K562 (cell line): ENCODE measurements at regions not wholly inside any gene's neighbourhood (a gene's known extent, or its start where the extent isn't known, plus 50 kb on each side); places are given as distances from the start of the nearest gene placed in this dataset.

Experiments
- ATAC-seq: fragments of 200-7000 bp; cut with Tn5 transposase; 3 replicates; pipeline ENCODE4 v1.9.1; 2020; ENCODE audit warnings: moderate library complexity
- BruUV-seq: library from RNA; stranded (reverse); fragments of 400-500 nt; replicated peaks from 2 replicates; lab custom pipeline; 2021; lab: Mats Ljungman, UMichigan
- CTCF ChIA-PET: fragments of 300-600 bp; formaldehyde crosslinking; extraction: SDS; loops from one replicate; lab custom pipeline; 2021; ENCODE audit warnings: low intra/inter-chr PET ratio; lab: Yijun Ruan, JAX
- POLR2A ChIA-PET: fragments of 300-600, 350-650 bp; sonication (Branson Sonifier 250); formaldehyde crosslinking; extraction: SDS; loops from one replicate; lab custom pipeline; 2021; ENCODE audit warnings: antibody characterized with exemption, inconsistent platforms; lab: Yijun Ruan, JAX
- DNase-seq, 4 experiments: peaks; one replicate each; pipeline versions ENCODE4 v3.0.0 to v3.0.0-alpha.2; 2011 to 2018; ENCODE audit warnings: low spot score in 3 of 4, mixed read lengths in 3 of 4; ENCODE audit errors: extremely low read depth in 1 of 4
- FAIRE-seq: peaks from 2 replicates; lab custom pipeline; 2011; peaks lifted over from hg19 to GRCh38; lab: Jason Lieb, UNC
- H2AFZ ChIP-seq: 2 replicates; pipeline ENCODE4 v1.6.0; 2011; ENCODE audit warnings: low read depth, low read length, control low read depth, inconsistent platforms
- H3K27ac ChIP-seq: fragments of 200-600 bp; 3 replicates; pipeline ENCODE4 v1.8.0; 2011; ENCODE audit warnings: low read depth, mild to moderate bottlenecking, control low read depth, inconsistent platforms, low read length, moderate library complexity, mixed read lengths; ENCODE audit errors: extremely low read depth
- H3K27me3 ChIP-seq, 2 experiments: fragments of 300-600 bp in 1 of 2; 2 replicates in 1 of 2; 3 replicates in 1 of 2; pipeline versions ENCODE4 v1.6.0 to v1.8.0; 2011; ENCODE audit warnings: inconsistent platforms in 2 of 2, low read length in 2 of 2, mild to moderate bottlenecking in 1 of 2, mixed read lengths in 1 of 2, moderate library complexity in 1 of 2; ENCODE audit not compliant: control insufficient read depth in 2 of 2, insufficient read depth in 2 of 2
- H3K36me3 ChIP-seq: fragments of 300-600 bp; 3 replicates; pipeline ENCODE4 v1.8.0; 2011; ENCODE audit warnings: mild to moderate bottlenecking, low read length, inconsistent platforms; ENCODE audit not compliant: control insufficient read depth, insufficient read depth
- H3K4me1 ChIP-seq, 2 experiments: fragments of 200-600 bp in 1 of 2; replicated peaks in 1 of 2; 2 replicates in 1 of 2; 3 replicates in 1 of 2; pipeline versions ENCODE4 v1.5.1 to v1.8.0; 2011; ENCODE audit warnings: inconsistent platforms in 2 of 2, low read length in 2 of 2, mild to moderate bottlenecking in 1 of 2, mixed read lengths in 1 of 2, moderate library complexity in 1 of 2; ENCODE audit not compliant: control insufficient read depth in 2 of 2, insufficient read depth in 2 of 2
- H3K4me2 ChIP-seq: 2 replicates; pipeline ENCODE4 v1.6.1; 2011; ENCODE audit warnings: low read length, control low read depth, inconsistent platforms, mixed read lengths; ENCODE audit not compliant: insufficient read depth
- H3K4me3 ChIP-seq: fragments of 200-600 bp; sonication (generic), shearing (Covaris generic); 2 replicates; pipeline ENCODE4 v1.5.1; 2016; ENCODE audit warnings: control low read depth, inconsistent platforms
- H3K79me2 ChIP-seq: fragments of 200-600 bp; 3 replicates; pipeline ENCODE4 v1.8.0; 2011; ENCODE audit warnings: low read length, inconsistent platforms; ENCODE audit not compliant: control insufficient read depth, insufficient read depth
- H3K9ac ChIP-seq, 2 experiments: 2 replicates each; pipeline versions ENCODE4 v1.6.0 to v1.6.1; 2011; ENCODE audit warnings: low read depth in 2 of 2, low read length in 2 of 2, control low read depth in 1 of 2, inconsistent platforms in 1 of 2, mild to moderate bottlenecking in 1 of 2, mixed read lengths in 1 of 2; ENCODE audit not compliant: insufficient read depth in 1 of 2
- H3K9me1 ChIP-seq: one replicate; pipeline ENCODE4 v1.6.0; 2011; ENCODE audit warnings: inconsistent platforms, mild to moderate bottlenecking, low read length, moderate library complexity; ENCODE audit not compliant: control insufficient read depth, insufficient read depth
- H3K9me3 ChIP-seq: replicated peaks from 2 replicates; pipeline ENCODE4 v1.5.1; 2011; ENCODE audit warnings: low read depth, low read length, inconsistent platforms; ENCODE audit not compliant: control insufficient read depth, insufficient read depth
- H4K20me1 ChIP-seq: replicated peaks from 2 replicates; pipeline ENCODE4 v1.6.1; 2011; ENCODE audit warnings: low read length, inconsistent platforms, mixed read lengths; ENCODE audit not compliant: control insufficient read depth, insufficient read depth
- KHSRP ChIP-seq: fragments of 450-650 bp; IDR thresholded peaks from 2 replicates; pipeline ENCODE4 v1.6.1; 2017
- PTTG1 ChIP-seq: fragments of 450-650 bp; IDR thresholded peaks from 2 replicates; pipeline ENCODE4 v1.6.1; 2016; ENCODE audit warnings: low read depth, mild to moderate bottlenecking, missing genetic modification characterization, missing compliant biosample characterization
- SREBF1 ChIP-seq: fragments of 150-350 bp; IDR thresholded peaks from 2 replicates; pipeline ENCODE4 v1.6.1; 2014; ENCODE audit warnings: antibody characterized with exemption, low read depth, low read length, borderline replicate concordance
- ZBTB40 ChIP-seq, 2 experiments: fragments of 450-650 bp in 1 of 2; sonication (generic) in 1 of 2; formaldehyde crosslinking in 1 of 2; IDR thresholded peaks; 2 replicates each; pipeline versions ENCODE4 v1.7.1 to v1.9.0; 2016 to 2022; ENCODE audit warnings: inconsistent platforms in 1 of 2, mild to moderate bottlenecking in 1 of 2, missing genetic modification reagents in 1 of 2
- WGBS: fragments of 100-300 bp; shearing (Covaris generic); methylation state at CpG from one replicate; pipeline ENCODE4 v1.1.6; 2016; ENCODE audit warnings: low coverage, mixed read lengths; ENCODE audit not compliant: insufficient coverage; ENCODE audit errors: missing lambda C conversion rate; 5-methylcytosine and 5-hydroxymethylcytosine counted together
- in situ Hi-C: fragments of 300-500 bp; cut with MboI; formaldehyde crosslinking; loops from 4 replicates; pipeline ENCODE4 v1.15.0; 2018; ENCODE audit warnings: inconsistent platforms, mixed read lengths
- intact Hi-C: fragments of 100-400 bp; cut with micrococcal nuclease; formaldehyde crosslinking; loops from 2 replicates; pipeline ENCODE4 v1.14.2; 2022

GRCh38 chr21:35607406-35607805, 452.9 kb downstream of the SETD4 start:
- intact Hi-C loops (loop anchor here (10.0 kb wide), 1 partner anchor 163 kb away; no protein-coding TSS in a partner anchor), in situ Hi-C loops (no loop called here)
- Histone ChIP-seq H3K4me3 (no peak overlapping the region), H3K27me3 (peaks cover 2 to 26% of the 10 kb centered on the region in 2 experiments; a peak in 3 of 5 replicates), H3K4me1 (no peaks in the 10 kb centered on the region), H3K9me3 (no peaks in the 10 kb centered on the region), H3K9me1 (no peaks in the 10 kb centered on the region), H2AFZ (no peak overlapping the region), H3K36me3 (no peaks in the 10 kb centered on the region), H3K4me2 (no peak overlapping the region), H3K27ac (no peak overlapping the region), H3K79me2 (no peaks in the 10 kb centered on the region), H4K20me1 (no peaks in the 10 kb centered on the region), H3K9ac (no peak overlapping the region)
- ChIA-PET POLR2A (no interaction called here), CTCF (no interaction called here)
- BruUV-seq = no TSS peak
- ATAC-seq = no peak
- WGBS = 7% methylated on average over 5 of the region's 5 CpGs
- no peak for DNase-seq
- FAIRE-seq = peak; percentile 42
- TF ChIP-seq SREBF1 (no peak), KHSRP (no peak), ZBTB40 (IDR thresholded peaks at IDR 0.05) (no peak), ZBTB40 (CRISPR knock-in tag; IDR thresholded peaks at IDR 0.05) (no peak), PTTG1 (tag) (no peak)
